Gastroesophageal sphincter (tissue), 3 donors: ENCODE measurements at regions not wholly inside any gene's neighbourhood (a gene's known extent, or its start where the extent isn't known, plus 50 kb on each side); places are given as distances from the start of the nearest gene placed in this dataset.

Experiments used
- POLR2AphosphoS5 ChIP-seq: sonication (generic); formaldehyde crosslinking; IDR thresholded peaks from one replicate; pipeline ENCODE4 v1.6.1; 2017; ENCODE audit warnings: antibody characterized with exemption
- TF ChIP-seq, protein P1 (sequence below), 4 experiments: fragments of 200-600 bp in 2 of 4; fragments of 450-650 bp in 2 of 4; sonication (generic) in 1 of 4; IDR thresholded peaks; one replicate each; pipeline ENCODE4 v1.5.1; 2017 to 2019; ENCODE audit warnings: antibody characterized with exemption in 4 of 4, mild to moderate bottlenecking in 2 of 4, moderate library complexity in 2 of 4

DNA sequence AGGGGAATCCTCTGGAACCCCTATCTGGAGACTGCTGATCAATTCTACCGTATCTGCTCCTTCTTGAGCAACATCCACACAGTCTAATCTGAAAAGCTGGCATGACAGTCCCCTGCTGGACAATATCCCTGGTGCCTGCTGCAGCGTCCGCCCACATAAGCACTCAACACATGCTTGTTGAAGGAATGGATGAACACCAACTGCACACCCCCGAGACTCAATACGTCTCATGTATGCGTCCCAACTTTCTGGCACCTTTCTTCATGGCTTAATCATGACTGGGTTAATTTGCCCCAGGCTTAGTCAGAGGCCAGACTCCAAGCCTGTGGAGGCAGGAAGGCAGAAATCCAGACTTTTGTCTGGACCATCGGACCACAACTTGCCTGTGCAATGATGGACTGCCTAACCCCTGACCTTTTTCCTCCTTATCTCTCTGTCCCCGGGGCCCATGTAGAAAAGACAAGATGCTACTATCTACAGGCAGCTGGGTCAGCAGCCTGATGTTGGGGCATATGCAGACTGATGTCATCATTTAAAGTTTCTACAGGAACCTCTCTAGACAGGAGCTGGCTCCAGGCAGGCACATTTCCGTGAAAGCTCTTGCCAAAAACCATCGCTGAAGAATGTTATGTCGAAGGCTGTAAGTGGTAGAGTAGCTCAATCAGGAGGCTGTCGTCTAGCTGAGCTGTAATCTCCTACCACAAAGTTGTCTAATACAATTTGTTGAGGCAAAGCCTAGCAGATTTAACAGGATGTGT, 114.1 kb upstream of the TPM1 start:
- TF ChIP-seq, protein P1, sequence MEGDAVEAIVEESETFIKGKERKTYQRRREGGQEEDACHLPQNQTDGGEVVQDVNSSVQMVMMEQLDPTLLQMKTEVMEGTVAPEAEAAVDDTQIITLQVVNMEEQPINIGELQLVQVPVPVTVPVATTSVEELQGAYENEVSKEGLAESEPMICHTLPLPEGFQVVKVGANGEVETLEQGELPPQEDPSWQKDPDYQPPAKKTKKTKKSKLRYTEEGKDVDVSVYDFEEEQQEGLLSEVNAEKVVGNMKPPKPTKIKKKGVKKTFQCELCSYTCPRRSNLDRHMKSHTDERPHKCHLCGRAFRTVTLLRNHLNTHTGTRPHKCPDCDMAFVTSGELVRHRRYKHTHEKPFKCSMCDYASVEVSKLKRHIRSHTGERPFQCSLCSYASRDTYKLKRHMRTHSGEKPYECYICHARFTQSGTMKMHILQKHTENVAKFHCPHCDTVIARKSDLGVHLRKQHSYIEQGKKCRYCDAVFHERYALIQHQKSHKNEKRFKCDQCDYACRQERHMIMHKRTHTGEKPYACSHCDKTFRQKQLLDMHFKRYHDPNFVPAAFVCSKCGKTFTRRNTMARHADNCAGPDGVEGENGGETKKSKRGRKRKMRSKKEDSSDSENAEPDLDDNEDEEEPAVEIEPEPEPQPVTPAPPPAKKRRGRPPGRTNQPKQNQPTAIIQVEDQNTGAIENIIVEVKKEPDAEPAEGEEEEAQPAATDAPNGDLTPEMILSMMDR (IDR thresholded peaks at IDR 0.05), result peak in 1 of 4 experiments; percentile 9
- no peak for TF ChIP-seq POLR2AphosphoS5
